SU-DHL-6 (cell line): ENCODE measurements at regions not wholly inside any gene's neighbourhood (a gene's known extent, or its start where the extent isn't known, plus 50 kb on each side); places are given as distances from the start of the nearest gene placed in this dataset.

Experiments
- H2AFZ ChIP-seq: fragments of 200-600 bp; sonication (generic); 2 replicates; pipeline ENCODE4 v1.6.1; 2014; ENCODE audit warnings: low read depth, mild to moderate bottlenecking, moderate library complexity, mixed read lengths, antibody characterized with exemption, low read length; ENCODE audit not compliant: severe bottlenecking
- H3F3A ChIP-seq: fragments of 200-600 bp; shearing (Covaris generic); 2 replicates; pipeline ENCODE4 v1.6.0; 2016; ENCODE audit warnings: antibody characterized with exemption, mild to moderate bottlenecking; ENCODE audit not compliant: insufficient read depth
- H3K27ac ChIP-seq: fragments of 200-600 bp; sonication (generic); 2 replicates; pipeline ENCODE4 v1.5.1; 2016; ENCODE audit warnings: low read depth, mild to moderate bottlenecking, low read length, moderate library complexity, mixed read lengths
- H3K27me3 ChIP-seq: fragments of 200-600 bp; sonication (generic), shearing (Covaris generic); 2 replicates; pipeline ENCODE4 v1.6.0; 2014; ENCODE audit warnings: mild to moderate bottlenecking, low read length
- H3K36me3 ChIP-seq: fragments of 200-600 bp; sonication (generic); 2 replicates; pipeline ENCODE4 v1.6.1; 2014; ENCODE audit warnings: mild to moderate bottlenecking, low read length, mixed read lengths
- H3K4me2 ChIP-seq: fragments of 300-600, 200-600 bp; shearing (Covaris generic), sonication (generic); 2 replicates; pipeline ENCODE4 v1.6.0; 2014; ENCODE audit warnings: low read length, low read depth, mild to moderate bottlenecking; ENCODE audit not compliant: poor library complexity, severe bottlenecking
- H3K4me3 ChIP-seq: fragments of 200-600 bp; sonication (generic); 2 replicates; pipeline ENCODE4 v1.5.1; 2014; ENCODE audit warnings: antibody characterized with exemption, low read length, mild to moderate bottlenecking, mixed read lengths; ENCODE audit not compliant: insufficient read depth, poor library complexity, severe bottlenecking
- H3K79me2 ChIP-seq: fragments of 200-600 bp; sonication (generic); 2 replicates; pipeline ENCODE4 v1.6.1; 2014; ENCODE audit warnings: mild to moderate bottlenecking, low read length, moderate library complexity; ENCODE audit not compliant: insufficient read depth
- H3K9ac ChIP-seq: fragments of 200-600 bp; sonication (generic); 2 replicates; pipeline ENCODE4 v1.7.0; 2014; ENCODE audit warnings: mild to moderate bottlenecking, low read length
- H3K9me2 ChIP-seq: fragments of 200-600 bp; sonication (generic); replicated peaks from 2 replicates; pipeline ENCODE4 v1.6.1; 2014; ENCODE audit warnings: low read length; ENCODE audit not compliant: insufficient read depth
- H3K9me3 ChIP-seq: fragments of 200-600 bp; sonication (generic); 2 replicates; pipeline ENCODE4 v1.6.1; 2014; ENCODE audit warnings: low read length, mixed read lengths; ENCODE audit not compliant: insufficient read depth
- H4K20me1 ChIP-seq: fragments of 200-600 bp; sonication (generic); 2 replicates; pipeline ENCODE4 v1.6.1; 2014; ENCODE audit warnings: low read depth, mild to moderate bottlenecking, antibody characterized with exemption, low read length, moderate library complexity, mixed read lengths
- CTCF ChIP-seq: fragments of 200-600 bp; sonication (generic); IDR thresholded peaks from one replicate; pipeline ENCODE4 v1.5.1; 2017; ENCODE audit warnings: antibody characterized with exemption, mild to moderate bottlenecking, low read length, moderate library complexity; ENCODE audit not compliant: insufficient read depth, poor library complexity, severe bottlenecking
- EZH2phosphoT487 ChIP-seq: fragments of 200-600 bp; sonication (generic), shearing (Covaris generic); conservative IDR thresholded peaks from 2 replicates; pipeline ENCODE4 v1.6.1; 2018; ENCODE audit warnings: mild to moderate bottlenecking, antibody characterized with exemption, low read length, moderate library complexity, mixed read lengths

GRCh38 chr3:69588170-69588569 lies 151.1 kb upstream of the MITF start:
- H3K9me3 ChIP-seq = no peaks in the 10 kb centered on the region; the same call in 1 of the 2 replicates
- no peaks in the 10 kb centered on the region for H4K20me1 ChIP-seq
- H3F3A ChIP-seq = no peaks in the 10 kb centered on the region
- no peaks in the 10 kb centered on the region for H3K79me2 ChIP-seq
- no peaks in the 10 kb centered on the region for H3K27me3 ChIP-seq
- H3K4me3 ChIP-seq = no peak overlapping the region
- H3K4me2 ChIP-seq = no peak overlapping the region
- H3K36me3 ChIP-seq = no peaks in the 10 kb centered on the region
- H2AFZ ChIP-seq = no peak overlapping the region
- no peak overlapping the region for H3K9ac ChIP-seq
- no peak overlapping the region for H3K27ac ChIP-seq
- H3K9me2 ChIP-seq = no peaks in the 10 kb centered on the region
- TF ChIP-seq EZH2phosphoT487 (no peak), CTCF (no peak)

GRCh38 chr3:69585472-69585871 lies 153.8 kb upstream of the MITF start:
- no peak overlapping the region for H3K27ac ChIP-seq
- no peak overlapping the region for H3K4me3 ChIP-seq
- H2AFZ ChIP-seq = no peak overlapping the region
- no peaks in the 10 kb centered on the region for H3K79me2 ChIP-seq
- H3K36me3 ChIP-seq = no peaks in the 10 kb centered on the region
- TF ChIP-seq EZH2phosphoT487 (no peak), CTCF (no peak)
- H3K9me2 ChIP-seq = no peaks in the 10 kb centered on the region
- H3F3A ChIP-seq = no peaks in the 10 kb centered on the region
- no peak overlapping the region for H3K4me2 ChIP-seq
- H3K9me3 ChIP-seq = no peaks in the 10 kb centered on the region; the same call in 1 of the 2 replicates
- no peaks in the 10 kb centered on the region for H3K27me3 ChIP-seq
- H4K20me1 ChIP-seq = no peaks in the 10 kb centered on the region
- H3K9ac ChIP-seq = no peak overlapping the region

GRCh38 chr3:69582044-69582443 lies 157.2 kb upstream of the MITF start:
- Histone ChIP-seq H3K4me3 (no peak overlapping the region), H3K27me3 (no peaks in the 10 kb centered on the region), H3K27ac (no peak overlapping the region), H3F3A (no peaks in the 10 kb centered on the region), H3K9me2 (no peaks in the 10 kb centered on the region), H3K4me2 (no peak overlapping the region), H4K20me1 (no peaks in the 10 kb centered on the region), H2AFZ (no peak overlapping the region), H3K9me3 (no peaks in the 10 kb centered on the region), H3K79me2 (no peaks in the 10 kb centered on the region), H3K9ac (no peak overlapping the region), H3K36me3 (no peaks in the 10 kb centered on the region)
- TF ChIP-seq CTCF = no peak
